Neuronal stem cell (in vitro differentiated cells): ENCODE measurements at regions not wholly inside any gene's neighbourhood (a gene's known extent, or its start where the extent isn't known, plus 50 kb on each side); places are given as distances from the start of the nearest gene placed in this dataset.

Experiments
- DNase-seq: peaks from one replicate; pipeline ENCODE4 v3.0.0-alpha.2; 2013; ENCODE audit warnings: low spot score
- H2AFZ ChIP-seq: one replicate; pipeline ENCODE4 v1.6.1; 2013; ENCODE audit warnings: mild to moderate bottlenecking, low read length, inconsistent platforms
- H2AK5ac ChIP-seq: 2 replicates; pipeline ENCODE4 v1.6.1; 2013; ENCODE audit warnings: low read depth, mild to moderate bottlenecking, inconsistent platforms, low read length, moderate library complexity, mixed read lengths
- H2BK120ac ChIP-seq: 2 replicates; pipeline ENCODE4 v1.6.1; 2013; ENCODE audit warnings: low read depth, mild to moderate bottlenecking, inconsistent platforms, low read length, moderate library complexity, mixed read lengths
- H2BK12ac ChIP-seq: one replicate; pipeline ENCODE4 v1.6.1; 2013; ENCODE audit warnings: low read length, inconsistent platforms
- H2BK15ac ChIP-seq: 2 replicates; pipeline ENCODE4 v1.6.1; 2013; ENCODE audit warnings: mild to moderate bottlenecking, low read length, inconsistent platforms, mixed read lengths
- H2BK5ac ChIP-seq: one replicate; pipeline ENCODE4 v1.6.1; 2013; ENCODE audit warnings: inconsistent platforms, mild to moderate bottlenecking, low read length, moderate library complexity
- H3K14ac ChIP-seq: one replicate; pipeline ENCODE4 v1.6.1; 2013; ENCODE audit warnings: low read length, inconsistent platforms
- H3K18ac ChIP-seq: 2 replicates; pipeline ENCODE4 v1.6.1; 2013; ENCODE audit warnings: low read length, inconsistent platforms
- H3K23ac ChIP-seq: 2 replicates; pipeline ENCODE4 v1.6.1; 2013; ENCODE audit warnings: low read depth, mild to moderate bottlenecking, mixed read lengths, low read length, inconsistent platforms; ENCODE audit not compliant: poor library complexity
- H3K27ac ChIP-seq: replicated peaks from 3 replicates; pipeline ENCODE4 v1.5.1; 2013; ENCODE audit warnings: low read length, inconsistent platforms
- H3K27me3 ChIP-seq, 3 experiments: 2 replicates each; pipeline ENCODE4 v1.6.1; 2013; ENCODE audit warnings: low read length in 3 of 3, mild to moderate bottlenecking in 2 of 3, inconsistent platforms in 1 of 3, low read depth in 1 of 3, mixed read lengths in 1 of 3, moderate library complexity in 1 of 3; ENCODE audit not compliant: control insufficient read depth in 3 of 3, insufficient read depth in 3 of 3
- H3K36me3 ChIP-seq, 2 donors: replicated peaks in 1 of 2; 2 replicates each; pipeline ENCODE4 v1.6.1; 2013; ENCODE audit warnings: low read length in 2 of 2; ENCODE audit not compliant: control insufficient read depth in 2 of 2, insufficient read depth in 2 of 2
- H3K4ac ChIP-seq: 2 replicates; pipeline ENCODE4 v1.6.1; 2013; ENCODE audit warnings: inconsistent platforms, mild to moderate bottlenecking, low read length, moderate library complexity
- H3K4me1 ChIP-seq, 2 donors: 1 replicate in 1 of 2; 2 replicates in 1 of 2; pipeline ENCODE4 v1.6.1; 2013; ENCODE audit warnings: low read length in 2 of 2, low read depth in 1 of 2; ENCODE audit not compliant: control insufficient read depth in 2 of 2, insufficient read depth in 1 of 2
- H3K4me2 ChIP-seq: one replicate; pipeline ENCODE4 v1.6.1; 2013; ENCODE audit warnings: mild to moderate bottlenecking, low read length, inconsistent platforms; ENCODE audit not compliant: insufficient read depth, poor library complexity, severe bottlenecking
- H3K4me3 ChIP-seq, 2 donors: 2 replicates each; pipeline ENCODE4 v1.5.1; 2013; ENCODE audit warnings: low read length in 2 of 2, mild to moderate bottlenecking in 2 of 2, inconsistent platforms in 1 of 2, moderate library complexity in 1 of 2
- H3K79me1 ChIP-seq: one replicate; pipeline ENCODE4 v1.6.1; 2013; ENCODE audit warnings: low read depth, mild to moderate bottlenecking, inconsistent platforms, low read length, moderate library complexity
- H3K9ac ChIP-seq: one replicate; pipeline ENCODE4 v1.6.1; 2013; ENCODE audit warnings: mild to moderate bottlenecking, low read depth, low read length, inconsistent platforms; ENCODE audit not compliant: poor library complexity
- H3K9me3 ChIP-seq, 2 donors: replicated peaks in 1 of 2; 2 replicates each; pipeline versions ENCODE3 to v1.6.1; 2013; ENCODE audit warnings: low read length in 2 of 2, mild to moderate bottlenecking in 2 of 2, inconsistent platforms in 1 of 2, low read depth in 1 of 2, mixed read lengths in 1 of 2, moderate library complexity in 1 of 2; ENCODE audit not compliant: control insufficient read depth in 2 of 2, insufficient read depth in 1 of 2
- H4K8ac ChIP-seq: one replicate; pipeline ENCODE4 v1.6.1; 2013; ENCODE audit warnings: low read depth, mild to moderate bottlenecking, inconsistent platforms, low read length, moderate library complexity
- H4K91ac ChIP-seq: one replicate; pipeline ENCODE4 v1.6.1; 2013; ENCODE audit warnings: low read length, low read depth, mild to moderate bottlenecking, inconsistent platforms; ENCODE audit not compliant: poor library complexity
- WGBS, 2 donors: extraction: QIAGEN DNeasy Blood & Tissue Kit; methylation state at CpG; one replicate each; pipeline ENCODE4 v1.1.7; 2013; ENCODE audit warnings: missing lambda C conversion rate in 2 of 2, mixed read lengths in 1 of 2; ENCODE audit not compliant: insufficient read length in 2 of 2, insufficient replicate concordance in 1 of 2; ENCODE audit errors: extremely low coverage in 2 of 2; 5-methylcytosine and 5-hydroxymethylcytosine counted together

DNA sequence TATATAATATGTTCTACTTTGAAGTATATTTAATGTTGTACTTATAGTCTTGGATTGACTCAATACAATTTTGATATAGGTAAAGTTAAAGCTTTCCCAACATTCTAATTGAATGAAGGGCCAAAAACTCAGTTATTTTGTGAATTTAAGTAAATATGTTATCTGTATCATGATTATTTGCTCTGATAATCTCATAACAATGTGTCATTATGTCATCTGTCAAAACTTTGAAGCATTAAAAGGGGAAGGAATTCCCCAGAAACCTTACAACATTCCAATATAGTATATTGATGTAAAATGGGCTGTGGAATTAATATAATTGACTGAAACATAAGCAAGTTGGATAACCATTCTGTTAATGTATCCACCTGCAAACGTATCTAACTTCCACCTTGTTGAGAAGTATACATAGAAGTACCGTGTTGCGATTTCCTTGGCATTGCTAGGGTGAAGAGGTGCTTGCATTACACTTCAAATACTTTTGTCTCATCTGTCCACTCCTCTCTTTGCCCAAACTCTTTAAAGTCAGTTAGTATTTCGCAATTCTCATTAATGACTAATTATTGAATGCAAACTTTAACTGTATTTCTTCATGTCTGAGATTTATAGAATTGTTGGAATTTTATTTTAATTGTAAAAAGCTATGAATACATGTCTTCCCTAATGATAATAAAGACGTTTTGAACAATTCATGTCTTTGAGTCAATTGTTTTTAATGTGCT, 1982.1 kb upstream of the ADGRL3 start:
- WGBS, 2 donors = no CpG with 5 or more reads among the region's 5 CpGs
- Histone ChIP-seq H3K36me3 (no peaks in the 10 kb centered on the region), H2AFZ (no peak overlapping the region), H3K4me2 (no peak overlapping the region), H4K8ac (no peak overlapping the region), H4K91ac (no peak overlapping the region), H3K27ac (no peak overlapping the region), H3K4ac (no peak overlapping the region), H3K23ac (no peak overlapping the region), H2AK5ac (no peak overlapping the region), H3K18ac (no peak overlapping the region), H2BK15ac (no peak overlapping the region), H2BK5ac (no peak overlapping the region), H3K79me1 (no peaks in the 10 kb centered on the region), H2BK120ac (no peak overlapping the region), H3K9ac (no peak overlapping the region), H3K9me3 (no peaks in the 10 kb centered on the region), H3K4me1 (no peaks in the 10 kb centered on the region), H3K27me3 (no peaks in the 10 kb centered on the region), H3K14ac (no peak overlapping the region), H2BK12ac (no peak overlapping the region), H3K4me3 (no peak overlapping the region)
- no peak for DNase-seq

- no peak overlapping the region for H4K91ac ChIP-seq
- no peaks in the 10 kb centered on the region for H3K27me3 ChIP-seq
- H3K4me2 ChIP-seq = no peak overlapping the region
- no peak overlapping the region for H2AK5ac ChIP-seq
- no peak overlapping the region for H2AFZ ChIP-seq
- no peaks in the 10 kb centered on the region for H3K9me3 ChIP-seq
- H2BK12ac ChIP-seq = no peak overlapping the region
- no peak overlapping the region for H2BK120ac ChIP-seq
- no peaks in the 10 kb centered on the region for H3K79me1 ChIP-seq
- H3K9ac ChIP-seq = no peak overlapping the region
- H4K8ac ChIP-seq = no peak overlapping the region
- no peak overlapping the region for H3K18ac ChIP-seq
- WGBS, 2 donors = no CpG with 5 or more reads among the region's 4 CpGs
- no peaks in the 10 kb centered on the region for H3K4me1 ChIP-seq
- H3K14ac ChIP-seq = no peak overlapping the region
- H3K23ac ChIP-seq = no peak overlapping the region
- DNase-seq = no peak
- H3K4ac ChIP-seq = no peak overlapping the region
- no peaks in the 10 kb centered on the region for H3K36me3 ChIP-seq
- no peak overlapping the region for H2BK15ac ChIP-seq
- H3K27ac ChIP-seq = no peak overlapping the region
- H3K4me3 ChIP-seq = no peak overlapping the region
- H2BK5ac ChIP-seq = no peak overlapping the region
Measured at GRCh38 chr4:59222221-59222620, 1977.9 kb upstream of the ADGRL3 start.

GRCh38 chr4:59223292-59223941, 1976.7 kb upstream of the ADGRL3 start:
- H3K9ac ChIP-seq = no peak overlapping the region
- H3K9me3 ChIP-seq = no peaks in the 10 kb centered on the region
- H2BK12ac ChIP-seq = no peak overlapping the region
- H3K14ac ChIP-seq = no peak overlapping the region
- H2BK15ac ChIP-seq = no peak overlapping the region
- H3K27me3 ChIP-seq = no peaks in the 10 kb centered on the region
- H2BK120ac ChIP-seq = no peak overlapping the region
- H3K18ac ChIP-seq = no peak overlapping the region
- no CpG with 5 or more reads among the region's 2 CpGs for WGBS, 2 donors
- H2AK5ac ChIP-seq = no peak overlapping the region
- no peak overlapping the region for H3K4ac ChIP-seq
- no peak overlapping the region for H3K23ac ChIP-seq
- no peak overlapping the region for H4K91ac ChIP-seq
- no peaks in the 10 kb centered on the region for H3K4me1 ChIP-seq
- H3K79me1 ChIP-seq = no peaks in the 10 kb centered on the region
- no peak overlapping the region for H3K27ac ChIP-seq
- no peaks in the 10 kb centered on the region for H3K36me3 ChIP-seq
- no peak overlapping the region for H4K8ac ChIP-seq
- DNase-seq = no peak
- no peak overlapping the region for H3K4me2 ChIP-seq
- H2AFZ ChIP-seq = no peak overlapping the region
- no peak overlapping the region for H3K4me3 ChIP-seq
- no peak overlapping the region for H2BK5ac ChIP-seq

- H3K18ac ChIP-seq = no peak overlapping the region
- no peaks in the 10 kb centered on the region for H3K79me1 ChIP-seq
- H3K27me3 ChIP-seq = peaks cover 0 to 6% (median 0%) of the 10 kb centered on the region in 3 experiments
- H2BK12ac ChIP-seq = no peak overlapping the region
- peaks cover 0 to 3% of the 10 kb centered on the region in 2 donors for H3K9me3 ChIP-seq
- no peak overlapping the region for H3K27ac ChIP-seq
- no peak overlapping the region for H3K23ac ChIP-seq
- no peak overlapping the region for H3K4me2 ChIP-seq
- no peak for DNase-seq
- H3K9ac ChIP-seq = no peak overlapping the region
- no peak overlapping the region for H2BK15ac ChIP-seq
- no CpG with 5 or more reads among the region's 3 CpGs for WGBS, 2 donors
- no peak overlapping the region for H3K14ac ChIP-seq
- peaks cover 0 to 5% of the 10 kb centered on the region in 2 donors for H3K4me1 ChIP-seq
- no peak overlapping the region for H4K91ac ChIP-seq
- no peak overlapping the region for H2BK5ac ChIP-seq
- no peak overlapping the region for H2AFZ ChIP-seq
- H2AK5ac ChIP-seq = no peak overlapping the region
- H3K4me3 ChIP-seq = no peak overlapping the region
- no peak overlapping the region for H4K8ac ChIP-seq
- no peak overlapping the region for H3K4ac ChIP-seq
- no peaks in the 10 kb centered on the region for H3K36me3 ChIP-seq
- no peak overlapping the region for H2BK120ac ChIP-seq
Measured at GRCh38 chr4:59238212-59238611, 1961.9 kb upstream of the ADGRL3 start.
